DMS79 (cell line): ENCODE measurements at regions not wholly inside any gene's neighbourhood (a gene's known extent, or its start where the extent isn't known, plus 50 kb on each side); places are given as distances from the start of the nearest gene placed in this dataset.

Experiments used
- DNase-seq: peaks from one replicate; lab custom pipeline; 2025; lab: John Stamatoyannopoulos, UW

DNA sequence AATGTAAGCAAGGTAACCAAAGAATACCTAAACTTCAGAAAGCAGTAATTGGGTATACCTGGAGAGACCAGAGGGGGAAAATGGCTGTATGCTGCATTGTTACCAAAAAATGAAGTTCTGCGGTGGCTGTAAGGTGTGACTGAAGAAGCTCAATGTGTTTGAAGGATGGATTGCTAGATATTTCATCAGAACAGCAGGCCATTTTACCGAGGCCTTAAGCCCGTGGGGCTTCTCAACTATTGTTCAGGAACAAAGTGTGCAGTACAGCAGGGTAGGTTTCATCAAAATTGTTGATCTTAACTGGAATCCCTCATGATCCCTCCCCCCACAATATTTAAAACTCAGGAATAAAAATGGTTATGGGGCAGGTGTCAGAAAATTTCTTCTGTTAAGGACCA lies 204.0 kb upstream of the GHITM start:
- no peak for DNase-seq

DNA sequence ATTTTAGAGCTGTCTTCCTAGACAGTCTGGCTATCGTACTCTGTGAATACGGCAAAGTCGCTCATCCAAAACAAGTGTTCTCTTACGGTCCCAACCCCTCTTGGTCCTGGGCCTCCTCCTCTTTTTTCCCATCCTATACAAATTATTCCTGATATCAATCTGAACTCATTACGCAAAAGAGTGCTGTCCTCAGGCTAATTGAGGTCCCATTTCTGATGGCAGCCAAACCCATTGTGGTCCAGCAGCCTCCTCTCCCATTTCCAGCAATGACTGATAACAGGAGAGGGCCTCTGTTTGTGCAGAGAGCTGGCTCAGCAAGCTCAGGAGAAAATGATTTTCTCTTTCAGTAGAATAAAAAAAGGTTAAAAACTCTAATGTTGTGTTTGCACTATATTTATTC lies 203.4 kb upstream of the GHITM start:
- no peak for DNase-seq

- no peak for DNase-seq
Measured at GRCh38 chr10:83937161-83937560, 202.1 kb upstream of the GHITM start.

DNA sequence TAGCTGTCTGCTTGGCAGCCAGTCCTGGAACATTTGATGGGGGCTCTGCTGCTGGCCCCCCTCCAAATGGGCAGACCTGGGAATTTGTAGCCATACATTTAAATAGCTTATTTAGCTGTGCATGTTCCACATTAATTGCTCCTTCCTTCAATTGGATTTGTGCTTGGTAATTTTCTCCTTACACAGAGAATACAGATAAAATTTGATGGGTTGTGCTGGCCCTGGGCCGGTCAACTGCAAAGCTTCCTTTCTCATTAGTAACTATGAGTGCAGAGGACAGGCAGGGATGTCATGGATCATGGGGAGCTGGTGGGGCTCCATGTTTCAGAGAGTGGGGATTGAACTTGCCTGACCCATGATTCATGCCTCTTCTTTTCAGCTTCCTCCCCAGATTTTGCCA lies 201.5 kb upstream of the GHITM start:
- no peak for DNase-seq

GRCh38 chr10:83941189-83941588 lies 198.1 kb upstream of the GHITM start:
- no peak for DNase-seq

- no peak for DNase-seq
Measured at GRCh38 chr10:83942410-83942809, 196.9 kb upstream of the GHITM start.

- DNase-seq, result no peak
Measured at GRCh38 chr10:83943049-83943448, 196.3 kb upstream of the GHITM start.

DNA sequence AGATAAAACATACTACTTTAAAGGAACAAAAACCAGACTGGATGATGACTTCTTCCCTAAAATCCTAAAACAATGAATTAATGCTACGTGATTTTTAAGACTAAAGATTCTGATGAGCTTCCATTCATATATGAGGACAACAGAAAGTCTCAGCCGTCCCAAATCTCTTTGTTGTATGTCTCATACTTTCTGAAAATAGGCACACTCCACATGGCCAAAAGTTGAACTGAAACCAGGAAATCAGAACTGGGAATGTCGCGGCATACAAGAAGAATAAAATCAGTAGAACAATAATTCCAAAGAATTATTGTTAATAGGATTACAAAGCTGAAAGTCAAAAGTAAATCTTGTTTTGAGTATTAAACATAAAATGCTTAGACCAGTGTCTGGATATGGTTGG lies 195.4 kb upstream of the GHITM start:
- no peak for DNase-seq

GRCh38 chr10:83945982-83946718 lies 193.2 kb upstream of the GHITM start:
- no peak for DNase-seq

GRCh38 chr10:83952314-83952713 lies 187.0 kb upstream of the GHITM start:
- no peak for DNase-seq

DNA sequence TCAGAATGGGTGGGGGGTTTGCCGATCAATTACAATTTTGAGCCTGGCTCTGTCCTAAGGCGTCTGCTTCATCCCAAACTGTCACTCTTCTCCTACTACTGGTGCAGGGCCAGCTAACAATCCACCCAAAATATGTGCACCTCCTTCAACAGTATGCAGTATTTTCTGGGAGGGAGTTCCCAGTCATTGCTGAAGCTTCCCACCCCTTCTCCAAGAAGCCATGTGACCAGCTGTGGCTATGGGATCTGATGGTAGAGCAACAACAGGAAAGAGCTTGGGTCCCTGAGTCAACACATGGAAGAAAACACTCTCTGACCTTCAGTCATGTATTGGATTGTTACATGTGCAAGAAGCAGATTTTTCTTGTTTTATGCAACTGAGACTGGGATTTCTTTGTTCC lies 185.7 kb upstream of the GHITM start:
- DNase-seq, result no peak

DNA sequence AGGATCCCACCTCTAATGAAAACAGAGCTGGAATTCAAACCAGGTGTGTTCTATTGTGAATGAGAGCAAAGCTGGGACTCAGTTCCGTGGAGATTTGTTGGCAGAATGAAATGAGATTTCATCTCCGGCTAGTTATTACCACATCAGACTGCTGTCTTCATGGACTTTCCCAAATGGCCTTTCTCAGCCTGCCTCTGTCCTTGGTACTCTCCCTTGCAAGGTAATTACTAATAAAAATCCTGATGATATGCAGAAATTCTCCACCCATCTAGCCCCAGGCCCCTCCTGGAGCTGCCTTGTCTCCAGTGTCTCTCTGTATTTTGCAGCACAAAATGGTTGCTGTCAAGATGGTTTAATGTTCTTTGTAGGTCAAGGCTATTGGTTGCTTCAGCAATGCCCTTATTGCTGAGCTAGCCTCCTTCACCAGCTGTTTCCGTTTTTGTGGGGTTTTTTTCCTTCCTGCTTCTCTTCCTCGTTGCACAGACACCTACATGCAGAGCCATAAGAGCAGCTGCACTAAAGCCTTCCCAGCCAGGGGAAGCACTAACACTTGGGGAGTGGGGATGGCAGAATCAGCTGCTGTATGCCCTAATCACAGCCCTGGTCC lies 185.0 kb upstream of the GHITM start:
- DNase-seq, result no peak

DNA sequence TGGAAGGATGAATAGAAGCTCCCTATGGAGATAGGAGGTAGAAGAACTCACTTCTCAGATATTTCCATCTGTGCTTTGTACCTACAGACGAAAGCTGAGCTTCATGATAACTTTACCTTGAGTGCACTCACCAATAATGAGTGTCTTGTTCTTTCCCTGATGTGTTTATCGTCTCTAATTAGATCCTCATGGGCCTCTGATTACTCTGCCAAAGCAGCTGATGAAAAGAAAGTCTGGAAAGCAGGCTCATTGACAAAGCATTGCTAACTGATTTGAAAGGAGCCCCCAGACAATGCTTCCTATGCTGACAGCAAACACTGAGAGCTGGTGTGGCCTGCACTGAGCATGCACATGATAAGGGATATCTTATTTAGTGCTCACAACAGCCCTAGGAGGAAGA lies 183.9 kb upstream of the GHITM start:
- no peak for DNase-seq

GRCh38 chr10:83957168-83957947 lies 182.0 kb upstream of the GHITM start:
- DNase-seq, result no peak

GRCh38 chr10:83959328-83959727 lies 180.0 kb upstream of the GHITM start:
- DNase-seq, result no peak

DNA sequence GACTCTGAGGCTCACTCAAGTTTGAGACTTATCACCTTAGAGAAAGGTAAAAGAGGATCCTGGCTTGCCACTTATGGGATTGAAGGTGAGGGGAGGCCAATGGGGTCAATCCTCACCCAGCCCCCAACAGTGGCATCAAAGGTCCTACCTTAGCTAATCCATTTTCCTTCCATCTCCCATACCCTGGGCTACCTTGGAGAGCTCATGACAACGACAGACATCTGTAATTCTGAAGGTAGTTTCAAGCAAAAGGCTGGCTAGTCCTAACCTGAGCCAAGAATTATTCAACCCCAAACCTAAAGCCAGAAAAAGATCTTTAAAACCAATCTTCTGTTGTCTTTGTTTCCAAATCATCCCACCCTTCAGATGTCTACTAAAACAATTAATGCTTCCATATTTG lies 179.2 kb upstream of the GHITM start:
- DNase-seq, result no peak

GRCh38 chr10:83961620-83962019 lies 177.7 kb upstream of the GHITM start:
- no peak for DNase-seq

GRCh38 chr10:83963446-83963845 lies 175.9 kb upstream of the GHITM start:
- no peak for DNase-seq

GRCh38 chr10:83965473-83965872 lies 173.8 kb upstream of the GHITM start:
- no peak for DNase-seq

DNA sequence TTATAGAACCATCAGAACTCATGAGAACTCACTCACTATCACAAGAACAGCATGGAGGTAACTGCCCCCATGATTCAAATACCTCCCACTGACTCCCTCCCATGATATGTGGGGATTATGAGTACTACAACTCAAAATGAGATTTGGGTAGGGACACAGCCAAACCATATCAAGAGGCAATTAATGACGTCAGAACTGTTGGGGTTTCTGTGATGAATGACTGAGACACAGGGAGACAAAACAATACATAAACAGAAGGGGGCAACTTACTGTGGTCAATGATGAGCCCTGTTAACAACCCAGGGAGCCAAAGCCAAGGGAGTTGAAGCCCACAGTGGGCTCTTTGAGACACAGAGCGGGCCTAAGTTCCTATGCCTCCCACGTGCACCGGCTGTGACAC lies 171.3 kb upstream of the GHITM start:
- no peak for DNase-seq

- no peak for DNase-seq
Measured at GRCh38 chr10:83978681-83979383, 160.5 kb upstream of the GHITM start.

DNA sequence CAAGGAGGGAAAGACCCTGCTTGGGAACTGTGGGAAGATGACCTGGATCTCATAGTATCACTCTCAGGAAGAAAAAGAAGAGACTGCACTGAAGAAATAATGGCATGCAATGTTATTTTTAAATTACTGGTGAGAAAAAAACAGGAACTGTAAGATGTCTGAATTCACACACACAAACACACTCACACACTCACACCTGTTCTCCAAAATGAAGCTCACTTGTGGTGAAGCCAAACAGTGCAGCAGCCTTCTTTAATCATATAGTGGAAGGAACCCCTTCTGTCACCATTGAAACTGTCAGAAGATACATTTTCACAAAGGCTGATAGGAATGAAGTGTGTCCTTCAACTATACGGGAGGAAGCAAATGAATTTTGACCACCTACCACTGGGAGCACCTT lies 156.5 kb upstream of the GHITM start:
- no peak for DNase-seq
